Peyer's patch (tissue), 4 donors: ENCODE measurements at regions not wholly inside any gene's neighbourhood (a gene's known extent, or its start where the extent isn't known, plus 50 kb on each side); places are given as distances from the start of the nearest gene placed in this dataset.

ENCODE experiments used
- POLR2A ChIP-seq, 2 donors: fragments of 450-650 bp; IDR thresholded peaks; one replicate each; pipeline ENCODE4 v1.5.1; 2017; ENCODE audit warnings: antibody characterized with exemption in 2 of 2, mild to moderate bottlenecking in 2 of 2, moderate library complexity in 2 of 2
- TF ChIP-seq, protein P1 (sequence below), 6 experiments: fragments of 450-650 bp in 4 of 6; fragments of 200-600 bp in 2 of 6; sonication (generic) in 1 of 6; IDR thresholded peaks; one replicate each; pipeline ENCODE4 v1.5.1; 2017 to 2019; ENCODE audit warnings: antibody characterized with exemption in 6 of 6, mild to moderate bottlenecking in 3 of 6, moderate library complexity in 1 of 6

DNA sequence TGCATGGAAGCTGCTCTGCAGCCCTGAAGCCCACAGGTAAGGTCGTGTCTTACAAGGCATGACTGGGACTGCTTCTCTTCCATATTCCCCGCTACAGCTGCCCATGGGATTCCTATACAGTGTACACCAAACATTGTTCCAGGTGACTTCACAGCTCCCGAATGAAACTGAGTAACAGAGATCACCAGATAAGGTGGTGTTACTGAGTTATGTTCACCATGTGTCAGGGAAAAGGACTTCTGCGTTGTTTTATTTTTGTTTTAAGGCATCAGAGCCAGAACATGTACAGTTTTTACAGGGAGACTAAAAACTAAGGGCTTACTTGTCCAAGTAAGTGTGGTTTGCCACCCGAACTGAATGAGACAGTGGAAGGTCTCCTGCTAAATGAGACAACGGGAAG is 138.3 kb downstream of the CD83 start:
- TF ChIP-seq, protein P1, sequence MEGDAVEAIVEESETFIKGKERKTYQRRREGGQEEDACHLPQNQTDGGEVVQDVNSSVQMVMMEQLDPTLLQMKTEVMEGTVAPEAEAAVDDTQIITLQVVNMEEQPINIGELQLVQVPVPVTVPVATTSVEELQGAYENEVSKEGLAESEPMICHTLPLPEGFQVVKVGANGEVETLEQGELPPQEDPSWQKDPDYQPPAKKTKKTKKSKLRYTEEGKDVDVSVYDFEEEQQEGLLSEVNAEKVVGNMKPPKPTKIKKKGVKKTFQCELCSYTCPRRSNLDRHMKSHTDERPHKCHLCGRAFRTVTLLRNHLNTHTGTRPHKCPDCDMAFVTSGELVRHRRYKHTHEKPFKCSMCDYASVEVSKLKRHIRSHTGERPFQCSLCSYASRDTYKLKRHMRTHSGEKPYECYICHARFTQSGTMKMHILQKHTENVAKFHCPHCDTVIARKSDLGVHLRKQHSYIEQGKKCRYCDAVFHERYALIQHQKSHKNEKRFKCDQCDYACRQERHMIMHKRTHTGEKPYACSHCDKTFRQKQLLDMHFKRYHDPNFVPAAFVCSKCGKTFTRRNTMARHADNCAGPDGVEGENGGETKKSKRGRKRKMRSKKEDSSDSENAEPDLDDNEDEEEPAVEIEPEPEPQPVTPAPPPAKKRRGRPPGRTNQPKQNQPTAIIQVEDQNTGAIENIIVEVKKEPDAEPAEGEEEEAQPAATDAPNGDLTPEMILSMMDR (IDR thresholded peaks at IDR 0.05), result no peak
- no peak for TF ChIP-seq POLR2A (IDR thresholded peaks at IDR 0.05)
